ENCODE measurements at regions not wholly inside any gene's neighbourhood (a gene's known extent, or its start where the extent isn't known, plus 50 kb on each side); places are given as distances from the start of the nearest gene placed in this dataset.

DNA sequence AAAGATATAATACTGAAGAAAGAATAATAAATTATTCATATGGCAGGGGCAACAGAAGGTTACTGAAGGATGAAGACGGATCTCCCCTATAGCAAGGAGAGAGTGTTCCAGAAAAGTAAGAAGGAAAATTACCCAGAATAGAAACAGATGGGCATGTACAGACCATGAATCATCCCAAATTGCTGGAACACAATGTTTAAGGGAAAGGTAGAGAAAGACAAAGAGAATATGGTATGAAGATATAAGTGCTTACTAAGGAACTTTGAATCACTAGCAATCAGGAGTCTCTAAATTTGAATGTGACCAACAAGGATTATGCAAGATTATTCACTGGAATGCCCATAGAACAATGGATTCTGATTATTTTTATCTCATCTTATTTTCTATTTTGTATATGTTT lies 375.4 kb downstream of the COL11A1 start:
- Mint-ChIP-seq H3K36me3 (ENCODE audit: insufficient read depth, unreplicated experiment) (no peaks in the 10 kb centered on the region), H3K9me3 (ENCODE audit: unreplicated experiment) (no peaks in the 10 kb centered on the region), H3K27me3 (ENCODE audit: insufficient read depth, unreplicated experiment) (peaks cover 14% of the 10 kb centered on the region), H3K4me3 (ENCODE audit: unreplicated experiment) (no peak overlapping the region), H3K27ac (ENCODE audit: low read depth, unreplicated experiment) (no peak overlapping the region), H3K4me1 (ENCODE audit: insufficient read depth, unreplicated experiment) (peaks cover 10% of the 10 kb centered on the region)
- intact Hi-C loops (cut with micrococcal nuclease): no loop called here
- BruUV-seq (replicated peaks): no TSS peak
- TF ChIP-seq, protein P1, sequence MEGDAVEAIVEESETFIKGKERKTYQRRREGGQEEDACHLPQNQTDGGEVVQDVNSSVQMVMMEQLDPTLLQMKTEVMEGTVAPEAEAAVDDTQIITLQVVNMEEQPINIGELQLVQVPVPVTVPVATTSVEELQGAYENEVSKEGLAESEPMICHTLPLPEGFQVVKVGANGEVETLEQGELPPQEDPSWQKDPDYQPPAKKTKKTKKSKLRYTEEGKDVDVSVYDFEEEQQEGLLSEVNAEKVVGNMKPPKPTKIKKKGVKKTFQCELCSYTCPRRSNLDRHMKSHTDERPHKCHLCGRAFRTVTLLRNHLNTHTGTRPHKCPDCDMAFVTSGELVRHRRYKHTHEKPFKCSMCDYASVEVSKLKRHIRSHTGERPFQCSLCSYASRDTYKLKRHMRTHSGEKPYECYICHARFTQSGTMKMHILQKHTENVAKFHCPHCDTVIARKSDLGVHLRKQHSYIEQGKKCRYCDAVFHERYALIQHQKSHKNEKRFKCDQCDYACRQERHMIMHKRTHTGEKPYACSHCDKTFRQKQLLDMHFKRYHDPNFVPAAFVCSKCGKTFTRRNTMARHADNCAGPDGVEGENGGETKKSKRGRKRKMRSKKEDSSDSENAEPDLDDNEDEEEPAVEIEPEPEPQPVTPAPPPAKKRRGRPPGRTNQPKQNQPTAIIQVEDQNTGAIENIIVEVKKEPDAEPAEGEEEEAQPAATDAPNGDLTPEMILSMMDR (IDR thresholded peaks at IDR 0.05; ENCODE audit: unreplicated experiment): no peak
- POLR2A ChIA-PET: no interaction called here
- peak; percentile 27 for DNase-seq (ENCODE audit: unreplicated experiment)
- CTCF ChIA-PET: no interaction called here

DNA sequence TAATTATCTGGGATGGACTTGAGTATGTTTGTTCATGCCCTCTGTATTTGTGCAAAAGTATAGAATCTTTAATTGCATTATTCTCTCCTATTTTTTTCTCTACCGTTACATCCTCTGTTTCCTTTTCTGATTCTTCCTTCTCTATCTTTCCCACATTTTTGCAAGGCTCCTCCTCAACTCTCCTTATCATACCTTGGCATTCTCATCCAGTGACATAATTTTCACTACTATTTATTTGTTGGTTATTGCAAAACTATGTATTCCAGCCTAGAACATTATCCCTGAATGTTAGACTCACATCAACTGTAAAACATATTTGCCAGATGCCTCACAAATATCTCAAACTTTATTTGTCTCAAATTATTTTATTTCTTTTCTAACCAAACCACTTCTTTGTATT lies 381.9 kb downstream of the COL11A1 start:
- ChIA-PET CTCF (no interaction called here), POLR2A (no interaction called here)
- TF ChIP-seq, protein P1 (IDR thresholded peaks at IDR 0.05; ENCODE audit: unreplicated experiment): no peak
- H3K4me1 Mint-ChIP-seq (ENCODE audit: insufficient read depth, unreplicated experiment): no peaks in the 10 kb centered on the region
- no peaks in the 10 kb centered on the region for H3K36me3 Mint-ChIP-seq (ENCODE audit: insufficient read depth, unreplicated experiment)
- intact Hi-C loops (cut with micrococcal nuclease): no loop called here
- BruUV-seq (replicated peaks): no TSS peak
- no peak for DNase-seq (ENCODE audit: unreplicated experiment)
- no peaks in the 10 kb centered on the region for H3K9me3 Mint-ChIP-seq (ENCODE audit: unreplicated experiment)
- no peak overlapping the region for H3K27ac Mint-ChIP-seq (ENCODE audit: low read depth, unreplicated experiment)
- no peak overlapping the region for H3K4me3 Mint-ChIP-seq (ENCODE audit: unreplicated experiment)
- H3K27me3 Mint-ChIP-seq (ENCODE audit: insufficient read depth, unreplicated experiment): peaks cover 14% of the 10 kb centered on the region

DNA sequence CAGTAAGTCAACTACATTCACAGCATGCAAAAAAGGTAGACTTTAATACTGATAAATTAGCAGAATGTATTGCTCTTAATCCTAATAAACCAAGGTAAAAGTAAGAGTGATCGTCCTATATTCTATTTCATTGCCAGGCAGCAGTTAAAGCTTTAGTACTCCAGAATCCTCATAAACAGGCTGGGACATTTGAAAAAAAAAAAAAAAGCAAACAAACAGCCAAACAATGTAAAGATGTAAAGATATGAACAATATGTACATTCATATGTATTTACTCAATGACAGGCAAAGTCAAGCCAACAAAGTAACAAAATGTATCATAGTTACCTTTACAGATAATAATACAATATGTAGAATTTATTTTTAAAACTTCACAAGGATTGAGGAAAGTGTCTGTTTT lies 383.6 kb downstream of the COL11A1 start:
- CTCF ChIA-PET: no interaction called here
- intact Hi-C loops (cut with micrococcal nuclease): no loop called here

DNA sequence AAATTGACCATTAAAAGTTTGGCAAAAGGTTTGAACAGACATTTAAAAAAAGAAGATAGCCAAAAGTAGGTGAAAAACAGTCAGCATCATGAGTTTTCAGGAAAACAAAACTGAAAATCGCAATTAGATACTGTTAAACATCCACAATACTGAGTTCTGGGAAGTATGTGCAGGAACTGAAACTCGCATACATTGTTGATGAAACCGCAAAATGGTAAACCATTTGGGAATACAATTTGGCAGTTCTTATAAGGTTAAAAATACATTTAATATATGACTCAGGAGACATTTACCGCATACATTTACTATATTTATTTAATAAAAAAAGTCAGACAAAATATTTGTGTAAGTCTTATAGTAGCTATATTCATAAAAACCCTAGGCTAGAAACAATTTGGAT lies 393.2 kb downstream of the COL11A1 start:
- TF ChIP-seq, protein P1 (IDR thresholded peaks at IDR 0.05; ENCODE audit: unreplicated experiment): no peak
- Mint-ChIP-seq H3K9me3 (ENCODE audit: unreplicated experiment) (no peaks in the 10 kb centered on the region), H3K27ac (ENCODE audit: low read depth, unreplicated experiment) (no peak overlapping the region), H3K4me1 (ENCODE audit: insufficient read depth, unreplicated experiment) (no peaks in the 10 kb centered on the region), H3K27me3 (ENCODE audit: insufficient read depth, unreplicated experiment) (no peaks in the 10 kb centered on the region), H3K4me3 (ENCODE audit: unreplicated experiment) (no peak overlapping the region), H3K36me3 (ENCODE audit: insufficient read depth, unreplicated experiment) (no peaks in the 10 kb centered on the region)
- DNase-seq (ENCODE audit: unreplicated experiment): no peak
- POLR2A ChIA-PET: no interaction called here
- intact Hi-C loops (cut with micrococcal nuclease): no loop called here
- BruUV-seq (replicated peaks): no TSS peak
- CTCF ChIA-PET: no interaction called here

More for the DNA sequence above, 383.6 kb downstream of the COL11A1 start:
- Mint-ChIP-seq H3K27me3 (ENCODE audit: insufficient read depth, unreplicated experiment) (peaks cover 6% of the 10 kb centered on the region), H3K27ac (ENCODE audit: low read depth, unreplicated experiment) (no peak overlapping the region), H3K4me1 (ENCODE audit: insufficient read depth, unreplicated experiment) (no peaks in the 10 kb centered on the region), H3K9me3 (ENCODE audit: unreplicated experiment) (no peaks in the 10 kb centered on the region), H3K36me3 (ENCODE audit: insufficient read depth, unreplicated experiment) (no peaks in the 10 kb centered on the region), H3K4me3 (ENCODE audit: unreplicated experiment) (no peak overlapping the region)
- DNase-seq (ENCODE audit: unreplicated experiment): no peak
- POLR2A ChIA-PET: no interaction called here
- TF ChIP-seq, protein P1 (IDR thresholded peaks at IDR 0.05; ENCODE audit: unreplicated experiment): no peak
- BruUV-seq (replicated peaks): no TSS peak

All from MCF 10A (cell line).